ENCODE measurements at regions not wholly inside any gene's neighbourhood (a gene's known extent, or its start where the extent isn't known, plus 50 kb on each side); places are given as distances from the start of the nearest gene placed in this dataset.
"Not testable (repeated sequence)": the region's sequence is repeated elsewhere in the genome, so short reads cannot be mapped to it uniquely, and the experiment has no call there.

- Histone ChIP-seq H3K9ac (no peak overlapping the region), H3K36me3 (no peaks in the 10 kb centered on the region), H4K20me1 (no peaks in the 10 kb centered on the region), H3K9me3 (no peaks in the 10 kb centered on the region), H3K27ac (no peak overlapping the region), H3K4me3 (no peak overlapping the region), H3K4me1 (no peaks in the 10 kb centered on the region), H3K4me2 (no peak overlapping the region), H3K27me3 (no peaks in the 10 kb centered on the region)
- no peak for TF ChIP-seq Cebpa-rat (IDR thresholded peaks at IDR 0.05)
Measured at GRCh38 chr10:6823770-6824169, 243.7 kb upstream of the PRKCQ start.

GRCh38 chr10:6819301-6819700 is 239.2 kb upstream of the PRKCQ start:
- Histone ChIP-seq H3K4me2 (no peak overlapping the region), H3K36me3 (no peaks in the 10 kb centered on the region), H3K4me1 (no peaks in the 10 kb centered on the region), H3K27me3 (no peaks in the 10 kb centered on the region), H3K27ac (no peak overlapping the region), H4K20me1 (no peaks in the 10 kb centered on the region), H3K4me3 (no peak overlapping the region), H3K9ac (no peak overlapping the region), H3K9me3 (no peaks in the 10 kb centered on the region)
- no peak for TF ChIP-seq Cebpa-rat (IDR thresholded peaks at IDR 0.05)

GRCh38 chr10:6817770-6818169 is 237.7 kb upstream of the PRKCQ start:
- Histone ChIP-seq H3K9me3 (no peaks in the 10 kb centered on the region), H3K36me3 (no peaks in the 10 kb centered on the region), H3K4me2 (no peak overlapping the region), H3K4me3 (no peak overlapping the region), H3K27me3 (no peaks in the 10 kb centered on the region), H3K27ac (no peak overlapping the region), H3K4me1 (no peaks in the 10 kb centered on the region), H4K20me1 (no peaks in the 10 kb centered on the region), H3K9ac (no peak overlapping the region)
- TF ChIP-seq Cebpa-rat (IDR thresholded peaks at IDR 0.05), result no peak

GRCh38 chr10:6815346-6815745 is 235.3 kb upstream of the PRKCQ start:
- Histone ChIP-seq H3K27ac (no peak overlapping the region), H4K20me1 (no peaks in the 10 kb centered on the region), H3K9me3 (no peaks in the 10 kb centered on the region), H3K4me2 (no peak overlapping the region), H3K4me3 (no peak overlapping the region), H3K27me3 (no peaks in the 10 kb centered on the region), H3K4me1 (no peaks in the 10 kb centered on the region), H3K36me3 (no peaks in the 10 kb centered on the region), H3K9ac (no peak overlapping the region)
- TF ChIP-seq Cebpa-rat (IDR thresholded peaks at IDR 0.05), result no peak

- Histone ChIP-seq H3K36me3 (no peaks in the 10 kb centered on the region), H3K4me2 (no peak overlapping the region), H3K9ac (no peak overlapping the region)
Measured at GRCh38 chr10:6813856-6814255, 233.8 kb upstream of the PRKCQ start.

GRCh38 chr10:6813306-6813705 is 233.2 kb upstream of the PRKCQ start:
- Histone ChIP-seq H3K36me3 (no peaks in the 10 kb centered on the region), H3K4me3 (no peak overlapping the region), H3K9me3 (no peaks in the 10 kb centered on the region), H3K4me1 (no peaks in the 10 kb centered on the region), H3K9ac (no peak overlapping the region), H3K27me3 (no peaks in the 10 kb centered on the region), H3K4me2 (no peak overlapping the region), H3K27ac (no peak overlapping the region), H4K20me1 (no peaks in the 10 kb centered on the region)
- TF ChIP-seq Cebpa-rat (IDR thresholded peaks at IDR 0.05), result no peak

More at GRCh38 chr10:6813856-6814255, 233.8 kb upstream of the PRKCQ start:
- no peak for TF ChIP-seq Cebpa-rat (IDR thresholded peaks at IDR 0.05)
- no peaks in the 10 kb centered on the region for H4K20me1 ChIP-seq
- no peaks in the 10 kb centered on the region for H3K27me3 ChIP-seq
- no peak overlapping the region for H3K27ac ChIP-seq
- no peak overlapping the region for H3K4me3 ChIP-seq
- H3K4me1 ChIP-seq, result no peaks in the 10 kb centered on the region
- H3K9me3 ChIP-seq, result no peaks in the 10 kb centered on the region

- TF ChIP-seq Cebpa-rat (IDR thresholded peaks at IDR 0.05), result no peak
Measured at GRCh38 chr10:6811153-6811552, 231.1 kb upstream of the PRKCQ start.

GRCh38 chr10:6803427-6803783 is 223.3 kb upstream of the PRKCQ start:
- Histone ChIP-seq H3K4me2 (no peak overlapping the region), H3K9ac (no peak overlapping the region), H3K27ac (no peak overlapping the region)

More at GRCh38 chr10:6811153-6811552, 231.1 kb upstream of the PRKCQ start:
- Histone ChIP-seq H3K27ac (no peak overlapping the region), H3K27me3 (no peaks in the 10 kb centered on the region), H4K20me1 (no peaks in the 10 kb centered on the region), H3K36me3 (no peaks in the 10 kb centered on the region), H3K4me3 (no peak overlapping the region), H3K4me1 (no peaks in the 10 kb centered on the region), H3K4me2 (no peak overlapping the region), H3K9ac (no peak overlapping the region), H3K9me3 (no peaks in the 10 kb centered on the region)

GRCh38 chr10:6802759-6803426 is 222.8 kb upstream of the PRKCQ start:
- H3K9ac ChIP-seq, result no peak overlapping the region
- no peak for TF ChIP-seq Cebpa-rat (IDR thresholded peaks at IDR 0.05)
- no peak overlapping the region for H3K4me2 ChIP-seq
- H3K4me3 ChIP-seq, result no peak overlapping the region
- no peak overlapping the region for H3K27ac ChIP-seq
- no peaks in the 10 kb centered on the region for H3K36me3 ChIP-seq
- no peaks in the 10 kb centered on the region for H4K20me1 ChIP-seq
- no peaks in the 10 kb centered on the region for H3K9me3 ChIP-seq
- no peaks in the 10 kb centered on the region for H3K27me3 ChIP-seq
- H3K4me1 ChIP-seq, result no peaks in the 10 kb centered on the region

More at GRCh38 chr10:6803427-6803783, 223.3 kb upstream of the PRKCQ start:
- Histone ChIP-seq H4K20me1 (no peaks in the 10 kb centered on the region), H3K9me3 (no peaks in the 10 kb centered on the region), H3K4me1 (no peaks in the 10 kb centered on the region), H3K27me3 (no peaks in the 10 kb centered on the region), H3K4me3 (no peak overlapping the region), H3K36me3 (no peaks in the 10 kb centered on the region)
- no peak for TF ChIP-seq Cebpa-rat (IDR thresholded peaks at IDR 0.05)

GRCh38 chr10:6796231-6796630 is 216.2 kb upstream of the PRKCQ start:
- H3K4me2 ChIP-seq, result no peak overlapping the region
- no peak overlapping the region for H3K27ac ChIP-seq
- H3K36me3 ChIP-seq, result no peaks in the 10 kb centered on the region
- H3K27me3 ChIP-seq, result no peaks in the 10 kb centered on the region
- no peak overlapping the region for H3K9ac ChIP-seq
- no peak overlapping the region for H3K4me3 ChIP-seq
- no peaks in the 10 kb centered on the region for H3K9me3 ChIP-seq
- H3K4me1 ChIP-seq, result no peaks in the 10 kb centered on the region
- no peaks in the 10 kb centered on the region for H4K20me1 ChIP-seq
- TF ChIP-seq Cebpa-rat (IDR thresholded peaks at IDR 0.05), result no peak

GRCh38 chr10:6795541-6795940 is 215.5 kb upstream of the PRKCQ start:
- no peak overlapping the region for H3K27ac ChIP-seq
- H4K20me1 ChIP-seq, result no peaks in the 10 kb centered on the region
- no peak for TF ChIP-seq Cebpa-rat (IDR thresholded peaks at IDR 0.05)
- H3K4me2 ChIP-seq, result no peak overlapping the region
- no peak overlapping the region for H3K4me3 ChIP-seq
- no peaks in the 10 kb centered on the region for H3K27me3 ChIP-seq
- no peaks in the 10 kb centered on the region for H3K36me3 ChIP-seq
- no peak overlapping the region for H3K9ac ChIP-seq
- no peaks in the 10 kb centered on the region for H3K9me3 ChIP-seq
- H3K4me1 ChIP-seq, result no peaks in the 10 kb centered on the region

GRCh38 chr10:6794841-6795240 is 214.8 kb upstream of the PRKCQ start:
- H3K4me3 ChIP-seq, H3K9ac ChIP-seq, H3K27me3 ChIP-seq, H4K20me1 ChIP-seq, H3K9me3 ChIP-seq, H3K4me1 ChIP-seq, H3K27ac ChIP-seq, H3K36me3 ChIP-seq, H3K4me2 ChIP-seq: not testable (repeated sequence)

All from BLaER1 (cell line).